NCI-H146 treated with DMSO at 0.1 percent for 48 hours (cell line): ENCODE measurements at regions not wholly inside any gene's neighbourhood (a gene's known extent, or its start where the extent isn't known, plus 50 kb on each side); places are given as distances from the start of the nearest gene placed in this dataset.

ENCODE experiments used
- DNase-seq: peaks from one replicate; lab custom pipeline; 2025; ENCODE audit not compliant: unreplicated experiment; lab: John Stamatoyannopoulos, UW

- no peak for DNase-seq
These were observed 57.1 kb upstream of the ATG10 start for GRCh38 chr5:81914696-81915095.

GRCh38 chr5:81912933-81913332 is 58.9 kb upstream of the ATG10 start:
- DNase-seq = no peak

GRCh38 chr5:81909677-81910076 is 62.1 kb upstream of the ATG10 start:
- DNase-seq = no peak

- no peak for DNase-seq
These were observed 63.1 kb upstream of the ATG10 start for GRCh38 chr5:81908771-81909170.

GRCh38 chr5:81908044-81908443 is 63.8 kb upstream of the ATG10 start:
- DNase-seq = no peak

GRCh38 chr5:81907012-81907635 is 64.7 kb upstream of the ATG10 start:
- no peak for DNase-seq

GRCh38 chr5:81906086-81906485 is 65.7 kb upstream of the ATG10 start:
- DNase-seq = no peak

- no peak for DNase-seq
These were observed 67.0 kb upstream of the ATG10 start for GRCh38 chr5:81904861-81905260.

- no peak for DNase-seq
These were observed 67.7 kb upstream of the ATG10 start for GRCh38 chr5:81904166-81904565.

- DNase-seq = no peak
These were observed 70.2 kb upstream of the ATG10 start for GRCh38 chr5:81901586-81901985.

GRCh38 chr5:81899123-81899522 is 72.7 kb upstream of the ATG10 start:
- no peak for DNase-seq

GRCh38 chr5:81898403-81898802 is 73.4 kb upstream of the ATG10 start:
- DNase-seq = no peak

GRCh38 chr5:81896764-81897163 is 75.1 kb upstream of the ATG10 start:
- DNase-seq = no peak

GRCh38 chr5:81895307-81895706 is 76.5 kb upstream of the ATG10 start:
- DNase-seq = no peak

- no peak for DNase-seq
These were observed 77.9 kb upstream of the ATG10 start for GRCh38 chr5:81893961-81894360.

- DNase-seq = no peak
These were observed 87.0 kb upstream of the ATG10 start for GRCh38 chr5:81884871-81885270.

- no peak for DNase-seq
These were observed 88.5 kb upstream of the ATG10 start for GRCh38 chr5:81883371-81883770.

GRCh38 chr5:81881595-81881994 is 90.2 kb upstream of the ATG10 start:
- no peak for DNase-seq

GRCh38 chr5:81879936-81880335 is 91.9 kb upstream of the ATG10 start:
- no peak for DNase-seq

- DNase-seq = no peak
These were observed 93.5 kb upstream of the ATG10 start for GRCh38 chr5:81878333-81878732.

GRCh38 chr5:81866994-81867393 is 104.8 kb upstream of the ATG10 start:
- no peak for DNase-seq

GRCh38 chr5:81860778-81861177 is 109.9 kb upstream of the SSBP2 start:
- DNase-seq = no peak

- no peak for DNase-seq
These were observed 108.7 kb upstream of the SSBP2 start for GRCh38 chr5:81859624-81860023.
